PC-3 (cell line): ENCODE measurements at regions not wholly inside any gene's neighbourhood (a gene's known extent, or its start where the extent isn't known, plus 50 kb on each side); places are given as distances from the start of the nearest gene placed in this dataset.

ENCODE experiments used
- ATAC-seq: fragments of 200-7000 bp; cut with Tn5 transposase; 2 replicates; pipeline ENCODE4 v1.9.1; 2020; ENCODE audit warnings: mild to moderate bottlenecking, moderate library complexity
- BruUV-seq: library from RNA; stranded (reverse); fragments of 400-500 nt; replicated peaks from 2 replicates; lab custom pipeline; 2021; lab: Mats Ljungman, UMichigan
- CTCF ChIA-PET: fragments of 300-600 bp; sonication (Branson Sonifier 250); formaldehyde crosslinking; loops from one replicate; lab custom pipeline; 2022; ENCODE audit warnings: antibody characterized with exemption; lab: Charles Lee
- POLR2A ChIA-PET: fragments of 300-600 bp; sonication (Branson Sonifier 250); formaldehyde crosslinking; loops from one replicate; lab custom pipeline; 2022; ENCODE audit warnings: antibody characterized with exemption; ENCODE audit not compliant: unreplicated experiment; lab: Charles Lee
- DNase-seq: peaks from one replicate; pipeline ENCODE4 v3.0.0-alpha.2; 2015
- H2AFZ ChIP-seq: fragments of 300-600 bp; sonication (generic); 2 replicates; pipeline ENCODE4 v1.6.0; 2016; ENCODE audit warnings: antibody characterized with exemption, low read length
- H3F3A ChIP-seq: fragments of 300-600 bp; sonication (generic); one replicate; pipeline ENCODE4 v1.6.0; 2017; ENCODE audit warnings: antibody characterized with exemption, low read length, control low read depth, mild to moderate bottlenecking; ENCODE audit not compliant: unreplicated experiment
- H3K27ac ChIP-seq: fragments of 300-600 bp; sonication (generic); 2 replicates; pipeline ENCODE4 v1.5.1; 2016; ENCODE audit warnings: mild to moderate bottlenecking, low read length
- H3K27me3 ChIP-seq: fragments of 300-600 bp; sonication (generic); 2 replicates; pipeline ENCODE4 v1.6.1; 2016; ENCODE audit warnings: low read length, mixed read lengths
- H3K36me3 ChIP-seq: fragments of 300-600 bp; sonication (generic); 2 replicates; pipeline ENCODE4 v1.6.1; 2016; ENCODE audit warnings: low read depth, mixed run types, low read length, mixed read lengths
- H3K4me1 ChIP-seq: fragments of 300-600 bp; sonication (generic); 2 replicates; pipeline ENCODE4 v1.5.1; 2016; ENCODE audit warnings: low read length; ENCODE audit not compliant: insufficient read depth
- H3K4me2 ChIP-seq: fragments of 300-600 bp; sonication (generic); 2 replicates; pipeline ENCODE4 v1.6.0; 2016; ENCODE audit warnings: low read length
- H3K4me3 ChIP-seq: fragments of 300-600 bp; sonication (generic); 2 replicates; pipeline ENCODE4 v1.5.1; 2016; ENCODE audit warnings: mild to moderate bottlenecking, low read length, mixed read lengths
- H3K79me2 ChIP-seq: fragments of 300-600 bp; sonication (generic); 2 replicates; pipeline ENCODE4 v1.6.1; 2017; ENCODE audit warnings: low read length, mixed read lengths
- H3K9ac ChIP-seq: fragments of 300-600 bp; sonication (generic); 2 replicates; pipeline ENCODE4 v1.6.0; 2016; ENCODE audit warnings: mild to moderate bottlenecking, low read length
- H3K9me2 ChIP-seq: fragments of 300-600 bp; sonication (generic); replicated peaks from 2 replicates; pipeline ENCODE4 v1.6.1; 2016; ENCODE audit warnings: mixed run types, low read length, mixed read lengths
- H3K9me3 ChIP-seq: fragments of 300-600 bp; sonication (generic); 2 replicates; pipeline ENCODE4 v1.6.1; 2016; ENCODE audit warnings: low read length, mixed read lengths
- H4K20me1 ChIP-seq: fragments of 300-600 bp; sonication (generic); 2 replicates; pipeline ENCODE4 v1.6.1; 2016; ENCODE audit warnings: low read length, mixed read lengths
- CTCF ChIP-seq: fragments of 300-600 bp; sonication (generic); conservative IDR thresholded peaks from 2 replicates; pipeline ENCODE4 v1.5.1; 2017; ENCODE audit warnings: antibody characterized with exemption, low read depth, mild to moderate bottlenecking, low read length
- EZH2 ChIP-seq: fragments of 300-600 bp; sonication (generic); IDR thresholded peaks from one replicate; pipeline ENCODE4 v1.6.1; 2017; ENCODE audit warnings: antibody characterized with exemption, mild to moderate bottlenecking, low read length; ENCODE audit not compliant: unreplicated experiment
- EZH2phosphoT487 ChIP-seq: fragments of 300-600 bp; sonication (generic); IDR thresholded peaks from 2 replicates; pipeline ENCODE4 v1.6.1; 2018; ENCODE audit warnings: mild to moderate bottlenecking, antibody characterized with exemption, low read length, borderline replicate concordance
- intact Hi-C: fragments of 100-400 bp; cut with micrococcal nuclease; formaldehyde crosslinking; loops from 2 replicates; pipeline ENCODE4 v1.9.0; 2023

GRCh38 chr5:3933966-3934365 is 338.3 kb downstream of the IRX1 start:
- peaks cover 34% of the 10 kb centered on the region for H3K9me3 ChIP-seq
- ChIA-PET CTCF (no interaction called here), POLR2A (no interaction called here)
- no peaks in the 10 kb centered on the region for H3K4me1 ChIP-seq
- BruUV-seq, result no TSS peak
- no peak overlapping the region for H3K4me3 ChIP-seq
- no peaks in the 10 kb centered on the region for H3F3A ChIP-seq
- H2AFZ ChIP-seq, result no peak overlapping the region
- H3K9me2 ChIP-seq, result no peaks in the 10 kb centered on the region
- H3K9ac ChIP-seq, result no peak overlapping the region
- H3K27me3 ChIP-seq, result no peaks in the 10 kb centered on the region
- no peak for TF ChIP-seq EZH2phosphoT487
- TF ChIP-seq CTCF, result no peak
- TF ChIP-seq EZH2, result no peak
- ATAC-seq (no peak), DNase-seq (no peak)
- no peaks in the 10 kb centered on the region for H3K79me2 ChIP-seq
- no peaks in the 10 kb centered on the region for H3K36me3 ChIP-seq
- intact Hi-C loops, result no loop called here
- no peaks in the 10 kb centered on the region for H4K20me1 ChIP-seq
- no peak overlapping the region for H3K4me2 ChIP-seq
- no peak overlapping the region for H3K27ac ChIP-seq

- no peak overlapping the region for H3K4me3 ChIP-seq
- H3K9me3 ChIP-seq, result 0 out of 2 replicates have a peak, but pooled peaks cover 13% of the 10 kb centered on the region
- CTCF ChIA-PET, result no interaction called here
- no peak overlapping the region for H2AFZ ChIP-seq
- no peak for TF ChIP-seq EZH2
- TF ChIP-seq EZH2phosphoT487, result no peak
- no peak for TF ChIP-seq CTCF
- no peaks in the 10 kb centered on the region for H3K9me2 ChIP-seq
- H3K4me2 ChIP-seq, result no peak overlapping the region
- no peak for ATAC-seq
- H3F3A ChIP-seq, result no peaks in the 10 kb centered on the region
- H3K9ac ChIP-seq, result no peak overlapping the region
- H3K79me2 ChIP-seq, result no peaks in the 10 kb centered on the region
- POLR2A ChIA-PET, result no interaction called here
- no peaks in the 10 kb centered on the region for H3K27me3 ChIP-seq
- no peaks in the 10 kb centered on the region for H3K4me1 ChIP-seq
- no peak overlapping the region for H3K27ac ChIP-seq
- DNase-seq, result no peak
- no TSS peak for BruUV-seq
- H3K36me3 ChIP-seq, result no peaks in the 10 kb centered on the region
- no peaks in the 10 kb centered on the region for H4K20me1 ChIP-seq
- intact Hi-C loops, result no loop called here
These were observed 348.2 kb downstream of the IRX1 start for GRCh38 chr5:3943859-3944258.

GRCh38 chr5:3944930-3945329 is 349.3 kb downstream of the IRX1 start:
- Histone ChIP-seq H3K9me3 (0 out of 2 replicates have a peak, but pooled peaks cover 13% of the 10 kb centered on the region), H3K79me2 (no peaks in the 10 kb centered on the region), H3K9me2 (no peaks in the 10 kb centered on the region), H3K4me1 (no peaks in the 10 kb centered on the region), H3K36me3 (no peaks in the 10 kb centered on the region), H3K4me2 (no peak overlapping the region), H2AFZ (no peak overlapping the region), H4K20me1 (no peaks in the 10 kb centered on the region), H3K27ac (no peak overlapping the region), H3K4me3 (no peak overlapping the region), H3F3A (no peaks in the 10 kb centered on the region), H3K27me3 (no peaks in the 10 kb centered on the region), H3K9ac (no peak overlapping the region)
- no peak for ATAC-seq
- ChIA-PET POLR2A (no interaction called here), CTCF (no interaction called here)
- intact Hi-C loops, result no loop called here
- TF ChIP-seq CTCF (no peak), EZH2phosphoT487 (no peak), EZH2 (no peak)
- no TSS peak for BruUV-seq
- DNase-seq, result no peak
